HG03025 (cell line): ENCODE measurements at regions not wholly inside any gene's neighbourhood (a gene's known extent, or its start where the extent isn't known, plus 50 kb on each side); places are given as distances from the start of the nearest gene placed in this dataset.

Experiments used
- ATAC-seq: cut with Tn5 transposase; IDR thresholded peaks from one replicate; pipeline ENCODE4 v1.9.1; 2021; ENCODE audit warnings: mild to moderate bottlenecking, moderate library complexity; ENCODE audit not compliant: unreplicated experiment, low FRiP score

GRCh38 chr7:36029853-36030515 is 123.1 kb upstream of the EEPD1 start:
- ATAC-seq: no peak

- ATAC-seq: no peak
Measured at GRCh38 chr7:36032361-36032818, 120.7 kb upstream of the EEPD1 start.

- no peak for ATAC-seq
Measured at GRCh38 chr7:36034020-36034419, 119.0 kb upstream of the EEPD1 start.

GRCh38 chr7:36035186-36035585 is 117.9 kb upstream of the EEPD1 start:
- ATAC-seq: no peak

GRCh38 chr7:36036590-36036989 is 116.5 kb upstream of the EEPD1 start:
- ATAC-seq: no peak

GRCh38 chr7:36037121-36037662 is 115.9 kb upstream of the EEPD1 start:
- ATAC-seq: no peak

GRCh38 chr7:36038063-36038721 is 114.9 kb upstream of the EEPD1 start:
- ATAC-seq: no peak

- no peak for ATAC-seq
Measured at GRCh38 chr7:36039243-36039642, 113.8 kb upstream of the EEPD1 start.

- no peak for ATAC-seq
Measured at GRCh38 chr7:36039671-36040070, 113.4 kb upstream of the EEPD1 start.

- ATAC-seq: no peak
Measured at GRCh38 chr7:36040679-36041078, 112.4 kb upstream of the EEPD1 start.

GRCh38 chr7:36044101-36044892 is 108.8 kb upstream of the EEPD1 start:
- no peak for ATAC-seq

- no peak for ATAC-seq
Measured at GRCh38 chr7:36045326-36045725, 107.7 kb upstream of the EEPD1 start.

- ATAC-seq: no peak
Measured at GRCh38 chr7:36045830-36046341, 107.2 kb upstream of the EEPD1 start.

GRCh38 chr7:36047091-36047658 is 105.9 kb upstream of the EEPD1 start:
- ATAC-seq: no peak

GRCh38 chr7:36048141-36048901 is 104.7 kb upstream of the EEPD1 start:
- ATAC-seq: no peak

- no peak for ATAC-seq
Measured at GRCh38 chr7:36048902-36049240, 104.2 kb upstream of the EEPD1 start.

- no peak for ATAC-seq
Measured at GRCh38 chr7:36051501-36051900, 101.6 kb upstream of the EEPD1 start.

GRCh38 chr7:36053589-36053988 is 99.5 kb upstream of the EEPD1 start:
- ATAC-seq: no peak

GRCh38 chr7:36054637-36055036 is 98.4 kb upstream of the EEPD1 start:
- no peak for ATAC-seq

- no peak for ATAC-seq
Measured at GRCh38 chr7:36055207-36055606, 97.8 kb upstream of the EEPD1 start.
